SH-SY5Y (cell line): ENCODE measurements at regions not wholly inside any gene's neighbourhood (a gene's known extent, or its start where the extent isn't known, plus 50 kb on each side); places are given as distances from the start of the nearest gene placed in this dataset.

Experiments used
- GATA2 ChIP-seq: IDR thresholded peaks from 2 replicates; pipeline ENCODE4 v1.6.1; 2011; ENCODE audit warnings: mild to moderate bottlenecking, low read depth, low read length
- GATA3 ChIP-seq: IDR thresholded peaks from 2 replicates; pipeline ENCODE4 v1.6.1; 2011; ENCODE audit warnings: low read depth, mild to moderate bottlenecking, low read length, moderate library complexity

DNA sequence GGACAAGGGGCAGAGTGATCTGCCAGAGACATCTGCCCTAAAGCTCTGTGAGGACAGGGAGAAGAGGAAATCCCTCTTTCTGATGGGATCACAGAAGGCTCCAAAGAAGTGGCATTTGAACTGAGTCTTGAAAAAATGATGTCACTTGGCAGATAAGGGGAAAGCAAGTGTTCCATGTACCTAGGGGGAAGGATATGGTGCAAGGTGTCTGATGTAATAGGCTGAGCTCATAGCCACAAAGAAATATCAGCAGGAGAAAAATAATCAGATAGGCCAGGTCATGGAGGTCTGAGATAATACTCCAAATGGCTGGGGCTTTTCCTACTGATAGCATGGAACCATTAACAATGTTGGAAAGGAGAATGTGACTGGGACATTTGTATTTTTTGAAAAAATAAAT is 468.4 kb upstream of the MDFIC2 start:
- no peak for TF ChIP-seq GATA2
- no peak for TF ChIP-seq GATA3

DNA sequence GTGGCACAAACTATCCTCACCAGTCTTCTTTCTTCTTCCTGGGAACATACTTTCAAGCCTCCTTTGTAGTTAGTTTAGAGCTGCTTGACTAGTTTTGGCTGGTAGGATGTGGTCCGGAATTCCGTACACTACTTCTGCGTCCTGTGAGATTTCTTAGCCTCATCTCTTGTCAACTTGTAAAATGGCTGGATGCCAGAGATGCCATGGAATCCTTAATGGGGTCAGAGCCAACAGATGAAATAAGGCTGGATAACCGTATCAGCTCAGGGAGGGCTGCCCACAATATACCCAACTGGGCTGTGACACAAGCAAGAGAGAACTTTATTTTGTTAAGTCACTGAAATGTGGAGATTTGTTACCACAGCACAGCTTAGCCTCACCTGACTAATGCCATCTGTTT is 466.9 kb upstream of the MDFIC2 start:
- TF ChIP-seq GATA3 (no peak), GATA2 (no peak)

DNA sequence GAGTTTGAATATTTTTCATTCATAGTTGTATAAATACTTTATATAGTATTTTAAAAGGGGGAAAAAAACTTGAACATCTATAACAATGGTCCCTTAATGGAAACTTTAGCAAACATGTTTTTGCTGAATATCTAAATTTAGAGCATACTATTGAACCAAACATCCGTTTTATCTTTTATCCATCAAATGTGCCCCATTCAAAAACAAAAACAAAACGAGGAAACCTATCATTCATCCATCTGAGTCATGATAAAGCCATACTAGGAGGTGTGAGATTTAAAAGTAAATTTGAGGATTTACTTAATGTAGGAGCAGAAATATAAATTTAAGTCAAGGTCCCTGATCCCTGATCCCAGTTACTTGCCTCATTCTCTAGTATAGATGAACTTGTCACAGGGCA is 463.6 kb upstream of the MDFIC2 start:
- no peak for TF ChIP-seq GATA2
- no peak for TF ChIP-seq GATA3

DNA sequence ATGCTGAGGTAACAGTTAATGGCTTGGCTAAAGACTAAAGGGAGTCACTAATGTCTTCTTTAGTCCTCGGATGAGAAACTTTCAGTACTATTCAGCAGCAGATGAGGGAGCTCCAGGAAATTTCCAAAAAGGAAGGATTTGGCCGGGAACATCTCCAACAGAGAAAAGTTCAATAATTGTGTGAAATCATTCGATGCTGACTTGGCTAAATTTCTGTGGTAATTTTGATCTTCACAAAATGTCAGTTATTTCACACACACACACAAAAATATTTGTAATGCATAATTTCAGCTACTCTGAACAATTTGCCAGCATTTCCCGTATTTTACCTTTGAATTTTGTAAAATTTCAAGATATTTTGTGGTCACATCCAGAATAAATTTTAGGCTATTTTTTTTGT is 462.8 kb upstream of the MDFIC2 start:
- TF ChIP-seq GATA2 = no peak
- no peak for TF ChIP-seq GATA3

GRCh38 chr3:70774641-70775040 is 462.2 kb upstream of the MDFIC2 start:
- TF ChIP-seq GATA3 (no peak), GATA2 (no peak)

DNA sequence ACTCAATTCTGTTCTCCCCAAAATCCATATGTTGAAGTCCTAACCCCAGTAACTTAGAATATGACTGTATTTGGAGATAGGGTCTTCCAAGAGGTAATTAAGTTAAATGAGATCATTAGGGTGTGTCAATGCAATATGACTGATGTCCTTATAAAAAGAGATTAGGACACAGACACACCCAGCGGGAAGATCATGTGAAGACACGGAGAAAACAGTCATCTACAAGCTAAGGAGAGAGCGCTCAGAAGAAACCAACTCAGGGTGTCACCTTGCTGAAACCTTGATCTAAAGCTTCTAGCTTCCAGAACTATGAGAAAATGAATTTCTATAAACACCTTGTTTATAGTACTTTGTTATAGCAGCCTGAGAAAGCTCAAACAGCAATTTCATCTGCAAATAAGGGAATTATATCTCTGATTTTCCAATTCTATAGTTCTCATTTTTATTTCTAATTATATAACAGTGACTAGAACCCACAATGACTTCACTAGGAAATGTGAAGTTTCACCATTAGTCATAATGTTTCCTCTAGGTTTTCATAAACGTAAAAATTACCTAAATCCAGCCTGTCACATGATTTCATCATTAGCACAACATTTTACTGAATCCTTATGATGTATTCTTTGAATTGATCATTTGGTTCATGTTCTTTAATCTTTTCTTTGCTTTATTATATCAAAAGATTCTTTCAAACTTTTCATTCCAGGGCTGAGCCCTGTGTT is 459.1 kb upstream of the MDFIC2 start:
- no peak for TF ChIP-seq GATA3
- no peak for TF ChIP-seq GATA2

DNA sequence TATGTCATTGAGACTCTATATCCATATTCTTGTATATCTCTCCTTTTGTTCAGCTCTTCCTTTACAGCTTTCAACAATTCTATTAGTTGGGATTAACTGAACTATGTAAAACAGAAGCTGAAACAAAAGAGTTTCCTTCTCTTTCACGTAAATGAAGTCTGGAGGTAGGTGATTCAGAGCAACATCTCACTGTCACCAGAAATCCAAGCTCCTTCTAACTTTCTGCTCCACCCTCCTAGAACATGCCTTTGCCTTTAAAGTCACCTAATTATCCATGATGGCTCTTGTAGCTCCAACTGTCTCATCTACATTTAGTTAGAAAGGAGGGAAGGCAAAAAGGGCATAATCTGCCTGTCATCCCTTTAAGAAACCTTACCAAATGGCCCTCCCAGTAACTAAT is 458.2 kb upstream of the MDFIC2 start:
- TF ChIP-seq GATA3 (no peak), GATA2 (no peak)

GRCh38 chr3:70766301-70766700 is 453.9 kb upstream of the MDFIC2 start:
- no peak for TF ChIP-seq GATA2
- TF ChIP-seq GATA3 = no peak

DNA sequence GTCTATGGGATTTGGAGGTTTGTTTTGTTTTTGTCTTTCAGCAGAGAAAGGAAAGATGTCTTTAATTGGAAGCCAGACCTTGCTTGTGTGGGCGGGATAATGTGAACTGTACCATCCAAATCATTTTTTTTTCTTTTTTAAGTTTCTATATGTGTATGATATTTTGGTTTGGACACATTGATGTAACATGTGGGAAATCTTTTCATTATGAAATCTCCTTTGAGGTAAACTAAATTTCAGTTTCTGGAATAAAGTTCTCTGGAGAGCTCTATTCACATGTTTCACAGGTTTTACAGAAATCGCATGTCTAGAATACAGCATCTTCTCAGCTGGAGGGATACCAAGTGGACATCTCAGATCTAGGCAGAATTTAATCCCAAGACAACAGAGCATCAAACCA is 451.5 kb upstream of the MDFIC2 start:
- TF ChIP-seq GATA2 (no peak), GATA3 (no peak)

GRCh38 chr3:70757658-70758057 is 445.2 kb upstream of the MDFIC2 start:
- TF ChIP-seq GATA2 = no peak
- TF ChIP-seq GATA3 = no peak

DNA sequence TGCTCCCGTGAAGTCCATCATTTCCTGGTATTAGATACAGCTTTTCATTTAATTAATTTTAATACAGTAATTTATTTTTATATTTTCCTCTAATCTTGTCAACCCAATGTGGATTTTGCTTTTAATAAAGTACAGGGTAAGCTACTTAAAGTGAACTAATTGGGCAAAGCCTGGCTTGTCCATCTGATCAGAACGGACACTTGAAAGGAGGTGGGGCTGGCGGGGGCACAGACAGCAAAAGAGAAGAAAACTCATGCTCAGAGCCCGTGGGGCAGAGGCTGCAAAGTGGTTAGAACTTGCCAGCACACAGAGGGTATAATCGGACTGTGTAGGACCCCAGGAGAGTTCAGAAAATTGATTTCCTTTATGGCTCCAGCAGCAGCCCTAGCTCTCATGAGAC is 443.1 kb upstream of the MDFIC2 start:
- no peak for TF ChIP-seq GATA3
- no peak for TF ChIP-seq GATA2

- TF ChIP-seq GATA2 (no peak), GATA3 (no peak)
These were observed 441.9 kb upstream of the MDFIC2 start for GRCh38 chr3:70754314-70754713.

- TF ChIP-seq GATA2 = no peak
- TF ChIP-seq GATA3 = no peak
These were observed 441.1 kb upstream of the MDFIC2 start for GRCh38 chr3:70753572-70753971.

DNA sequence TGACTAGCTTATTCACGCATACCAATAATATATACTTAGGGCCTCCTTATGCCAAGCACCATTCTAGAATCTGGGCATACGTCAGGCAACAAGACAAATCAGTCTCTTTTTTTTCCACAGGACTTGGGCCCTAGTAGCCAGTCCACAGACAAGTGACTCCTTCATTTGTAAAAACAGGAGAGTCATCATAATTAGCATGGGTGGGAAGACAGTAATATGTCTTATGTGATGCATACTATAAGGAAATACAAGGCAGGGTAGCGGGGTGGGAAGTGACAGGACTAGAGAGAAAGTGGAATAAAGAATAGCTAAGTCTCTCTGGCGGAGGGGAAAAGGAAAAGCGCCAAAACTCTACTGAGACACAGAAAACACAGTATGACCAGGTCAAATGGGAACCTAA is 439.6 kb upstream of the MDFIC2 start:
- TF ChIP-seq GATA2 (no peak), GATA3 (no peak)

DNA sequence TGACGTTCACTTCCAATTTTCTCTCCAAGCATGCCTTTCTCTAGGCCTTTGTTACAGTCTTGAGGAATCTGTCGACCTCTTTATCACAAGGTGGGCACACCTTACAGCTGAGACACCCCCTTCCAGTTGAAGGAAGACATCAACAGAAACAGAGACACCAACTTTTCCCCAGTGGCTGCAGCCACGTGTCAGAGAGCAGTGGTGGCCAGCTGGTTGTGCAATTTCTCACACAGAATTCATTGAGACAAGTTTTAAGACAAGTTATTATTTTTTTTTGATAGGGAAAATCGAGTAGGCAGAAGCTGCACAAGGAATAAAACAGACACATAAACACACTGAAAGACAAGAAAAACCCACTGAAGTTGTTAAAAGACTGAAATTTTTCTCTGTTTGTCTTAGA is 436.7 kb upstream of the MDFIC2 start:
- TF ChIP-seq GATA2 = no peak
- no peak for TF ChIP-seq GATA3

- TF ChIP-seq GATA3 (no peak), GATA2 (no peak)
These were observed 436.2 kb upstream of the MDFIC2 start for GRCh38 chr3:70748593-70748992.
